ENCODE measurements at regions not wholly inside any gene's neighbourhood (a gene's known extent, or its start where the extent isn't known, plus 50 kb on each side); places are given as distances from the start of the nearest gene placed in this dataset.

DNA sequence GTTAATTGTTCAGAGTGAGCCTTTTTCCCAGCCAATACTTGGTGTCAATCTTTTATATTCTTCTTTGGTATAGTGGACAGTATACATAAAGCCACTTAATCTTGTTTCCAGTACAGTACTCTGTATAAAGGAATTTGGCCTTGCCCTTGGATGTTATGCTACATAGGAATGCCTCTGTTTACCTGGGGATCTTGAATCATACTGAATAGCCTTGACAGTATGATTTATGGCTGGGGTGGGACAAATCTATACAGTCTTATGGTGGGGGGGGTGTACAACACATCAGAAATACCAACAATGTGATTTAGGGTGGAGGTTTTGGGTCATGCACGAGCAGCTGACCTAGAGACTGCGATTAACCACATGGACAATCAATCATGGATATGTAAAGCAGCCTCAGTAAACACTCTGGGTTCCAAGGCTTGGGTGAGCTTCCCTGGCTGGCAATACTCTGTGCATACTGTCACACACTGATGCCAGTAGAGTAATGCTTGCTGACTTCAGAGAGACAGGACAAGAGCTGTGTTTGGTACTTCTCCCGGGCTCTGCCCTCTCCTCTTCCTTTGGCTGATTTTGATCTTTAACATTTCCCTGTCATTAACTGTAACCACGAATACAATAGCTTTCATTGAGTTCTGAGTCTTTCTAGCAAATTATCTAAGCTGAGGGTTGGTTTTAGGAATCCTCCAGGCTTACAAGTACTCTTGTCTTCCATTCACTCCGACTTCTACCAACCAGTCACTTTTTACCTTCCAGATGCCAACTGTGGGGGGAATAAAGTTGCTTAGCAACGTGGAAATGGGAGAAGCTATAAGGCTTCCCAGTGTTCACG is 84.6 kb downstream of the IARS1 start:
- TF ChIP-seq, protein P1, sequence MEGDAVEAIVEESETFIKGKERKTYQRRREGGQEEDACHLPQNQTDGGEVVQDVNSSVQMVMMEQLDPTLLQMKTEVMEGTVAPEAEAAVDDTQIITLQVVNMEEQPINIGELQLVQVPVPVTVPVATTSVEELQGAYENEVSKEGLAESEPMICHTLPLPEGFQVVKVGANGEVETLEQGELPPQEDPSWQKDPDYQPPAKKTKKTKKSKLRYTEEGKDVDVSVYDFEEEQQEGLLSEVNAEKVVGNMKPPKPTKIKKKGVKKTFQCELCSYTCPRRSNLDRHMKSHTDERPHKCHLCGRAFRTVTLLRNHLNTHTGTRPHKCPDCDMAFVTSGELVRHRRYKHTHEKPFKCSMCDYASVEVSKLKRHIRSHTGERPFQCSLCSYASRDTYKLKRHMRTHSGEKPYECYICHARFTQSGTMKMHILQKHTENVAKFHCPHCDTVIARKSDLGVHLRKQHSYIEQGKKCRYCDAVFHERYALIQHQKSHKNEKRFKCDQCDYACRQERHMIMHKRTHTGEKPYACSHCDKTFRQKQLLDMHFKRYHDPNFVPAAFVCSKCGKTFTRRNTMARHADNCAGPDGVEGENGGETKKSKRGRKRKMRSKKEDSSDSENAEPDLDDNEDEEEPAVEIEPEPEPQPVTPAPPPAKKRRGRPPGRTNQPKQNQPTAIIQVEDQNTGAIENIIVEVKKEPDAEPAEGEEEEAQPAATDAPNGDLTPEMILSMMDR (IDR thresholded peaks at IDR 0.05) = no peak
- no peak for TF ChIP-seq POLR2A (IDR thresholded peaks at IDR 0.05)

Data from ovary (tissue), 3 donors.